Stimulated activated CD8-positive, alpha-beta memory T cell treated with anti-CD3 and anti-CD28 coated beads, Interleukin-4, amount 100 ng/mL, for 24 hours (primary cell): ENCODE measurements at regions not wholly inside any gene's neighbourhood (a gene's known extent, or its start where the extent isn't known, plus 50 kb on each side); places are given as distances from the start of the nearest gene placed in this dataset.
"Not testable (repeated sequence)": the region's sequence is repeated elsewhere in the genome, so short reads cannot be mapped to it uniquely, and the experiment has no call there.

Source experiments
- DNase-seq: peaks from one replicate; pipeline ENCODE4 v3.0.0-alpha.2; 2020; ENCODE audit warnings: low read depth

DNA sequence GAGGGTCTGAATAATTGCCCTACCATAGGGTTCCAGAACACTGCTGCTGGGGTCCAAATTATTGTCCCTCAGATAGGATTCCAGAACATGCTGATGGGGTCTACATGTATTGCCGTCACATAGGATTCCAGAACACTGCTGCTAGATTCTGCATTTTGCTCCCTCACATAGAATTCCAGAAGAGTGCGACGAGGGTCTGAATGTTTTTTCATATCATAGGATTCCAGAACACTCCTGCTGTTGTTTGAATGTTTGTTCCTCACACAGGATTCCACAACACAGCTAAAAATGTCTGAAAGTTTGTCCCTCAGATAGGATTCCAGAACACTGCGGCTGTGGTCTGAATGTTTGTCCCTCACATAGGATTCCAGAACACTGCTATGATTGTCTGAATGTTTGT, 198.1 kb downstream of the FOXD4L6 start:
- not testable (repeated sequence) for DNase-seq

DNA sequence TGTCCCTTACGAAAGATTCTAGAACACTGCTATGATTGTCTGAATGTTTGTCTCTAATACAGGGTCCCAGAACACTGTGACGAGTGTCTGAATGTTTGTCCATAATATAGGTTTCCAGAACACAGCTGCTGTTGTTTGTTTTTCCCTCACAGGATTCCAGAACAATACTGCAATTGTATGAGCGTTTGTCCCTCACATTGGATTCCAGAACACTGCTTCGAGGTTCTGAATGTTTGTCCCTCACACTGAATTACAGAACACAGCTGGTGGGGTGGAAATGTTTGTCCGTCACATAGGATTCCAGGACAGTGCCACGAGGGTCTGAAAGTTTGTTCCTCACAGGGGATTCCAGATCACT, 199.0 kb downstream of the FOXD4L6 start:
- DNase-seq, result not testable (repeated sequence)

DNA sequence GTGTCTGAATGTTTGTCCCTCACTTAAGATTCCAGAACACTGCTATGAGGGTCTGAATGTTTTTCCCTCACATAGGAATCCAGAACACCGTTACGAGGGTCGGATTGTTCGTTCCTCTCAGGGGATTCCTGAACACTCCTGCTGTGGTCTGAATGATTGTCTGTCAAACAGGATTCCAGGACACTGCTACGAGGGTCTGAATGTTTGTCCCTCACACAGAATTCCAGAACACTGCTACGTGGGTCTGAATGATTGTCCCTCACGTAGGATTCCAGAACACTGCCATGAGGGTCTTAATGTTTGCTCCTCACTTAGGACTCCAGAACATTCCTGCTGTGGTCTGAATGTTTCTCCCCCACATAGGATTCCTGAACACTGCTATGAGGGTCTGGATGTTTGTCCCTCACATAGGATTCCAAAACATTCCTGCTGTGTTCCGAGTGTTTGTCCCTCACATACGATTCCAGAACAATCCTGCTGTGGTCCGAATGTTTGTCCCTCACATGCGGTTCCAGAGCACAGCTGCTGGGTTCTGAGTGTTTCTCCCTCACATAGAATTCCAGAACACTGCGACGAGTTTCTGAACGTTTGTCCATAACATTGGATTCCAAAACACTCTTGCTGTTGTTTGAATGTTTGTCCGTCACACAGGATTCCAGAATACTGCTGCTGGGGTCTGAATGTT, 199.5 kb downstream of the FOXD4L6 start:
- no peak for DNase-seq

DNA sequence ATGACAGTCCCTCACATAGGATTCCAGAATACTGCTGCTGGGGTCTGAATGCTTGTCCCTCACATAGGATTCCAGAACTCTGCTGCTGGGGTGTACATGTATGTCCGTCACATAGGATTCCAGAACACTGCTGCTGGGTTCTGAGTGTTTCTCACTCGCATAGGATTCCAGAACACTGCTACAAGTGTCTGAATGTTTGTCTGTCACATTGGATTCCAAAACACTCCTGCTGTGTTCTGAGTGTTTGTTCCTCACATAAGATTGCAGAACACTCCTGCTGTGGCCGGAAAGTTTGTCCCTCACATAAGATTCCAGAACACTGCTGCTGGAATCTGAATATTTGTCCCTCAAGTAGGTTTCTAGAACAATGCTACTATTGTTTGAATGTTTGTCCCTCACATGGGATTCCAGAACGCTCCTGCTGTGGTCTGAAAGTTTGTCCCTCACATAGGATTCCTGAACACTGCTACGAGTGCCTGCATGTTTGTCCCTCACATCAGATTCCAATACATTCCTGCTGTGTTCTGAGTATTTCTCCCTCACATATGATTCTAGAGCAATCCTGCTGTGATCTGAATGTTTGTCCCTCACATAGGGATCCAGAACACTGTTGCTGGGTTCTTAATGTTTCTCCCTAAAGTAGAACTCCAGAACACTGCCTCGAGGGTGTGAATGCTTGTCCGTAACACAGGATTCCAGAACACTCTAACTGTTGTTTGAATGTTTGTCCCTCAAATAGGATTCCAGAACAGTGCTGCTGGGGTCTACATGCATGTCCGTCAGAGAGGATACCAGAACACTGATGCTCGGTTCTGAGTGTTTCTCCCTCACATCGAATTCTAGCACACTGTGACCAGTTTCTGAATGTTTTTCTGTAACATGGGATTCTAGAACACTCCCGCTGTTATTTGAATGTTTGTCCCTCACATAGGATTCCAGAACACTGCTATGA, 200.4 kb downstream of the FOXD4L6 start:
- no peak for DNase-seq

GRCh38 chr9:40927260-40927631, 201.2 kb downstream of the FOXD4L6 start:
- DNase-seq, result no peak

- no peak for DNase-seq
Observed at GRCh38 chr9:40926404-40927259, 201.8 kb downstream of the FOXD4L6 start.

DNA sequence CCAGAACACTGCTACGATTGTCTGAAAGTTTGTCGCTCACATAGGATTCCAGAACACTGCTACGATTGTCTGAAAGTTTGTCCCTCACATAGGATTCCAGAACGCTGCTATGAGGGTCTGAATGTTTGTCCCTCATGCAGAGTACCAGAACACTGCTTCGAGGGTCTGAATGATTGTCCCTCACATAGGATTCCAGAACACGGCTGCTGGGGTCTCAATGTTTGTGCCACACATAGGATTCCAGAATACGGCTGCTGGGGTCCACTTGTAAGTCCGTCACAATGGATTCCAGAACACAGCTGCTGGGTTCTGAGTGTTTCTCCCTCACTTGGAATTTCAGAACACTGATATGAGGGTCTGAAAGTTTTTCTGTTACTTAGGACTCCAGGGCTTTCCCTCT, 203.3 kb downstream of the FOXD4L6 start:
- DNase-seq, result no peak

DNA sequence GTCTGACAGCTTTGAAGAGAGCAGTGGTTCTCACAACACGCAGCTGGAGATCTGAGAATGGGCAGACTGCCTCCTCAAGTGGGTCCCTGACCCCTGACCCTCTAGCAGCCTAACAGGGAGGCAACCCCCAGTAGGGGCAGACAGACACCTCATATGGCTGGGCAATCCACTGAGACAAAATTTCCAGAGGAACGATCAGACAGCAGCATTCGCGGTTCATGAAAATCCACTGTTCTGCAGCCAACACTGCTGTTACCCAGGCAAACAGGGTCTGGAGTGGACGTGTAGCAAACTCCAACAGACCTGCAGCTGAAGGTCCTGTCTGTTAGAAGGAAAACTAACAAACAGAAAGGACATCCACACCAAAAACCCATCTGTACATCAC, 212.1 kb downstream of the FOXD4L6 start:
- DNase-seq, result not testable (repeated sequence)

GRCh38 chr9:40915660-40916398, 212.7 kb downstream of the FOXD4L6 start:
- DNase-seq, result not testable (repeated sequence)

GRCh38 chr9:40914772-40915659, 213.5 kb downstream of the FOXD4L6 start:
- no peak for DNase-seq

DNA sequence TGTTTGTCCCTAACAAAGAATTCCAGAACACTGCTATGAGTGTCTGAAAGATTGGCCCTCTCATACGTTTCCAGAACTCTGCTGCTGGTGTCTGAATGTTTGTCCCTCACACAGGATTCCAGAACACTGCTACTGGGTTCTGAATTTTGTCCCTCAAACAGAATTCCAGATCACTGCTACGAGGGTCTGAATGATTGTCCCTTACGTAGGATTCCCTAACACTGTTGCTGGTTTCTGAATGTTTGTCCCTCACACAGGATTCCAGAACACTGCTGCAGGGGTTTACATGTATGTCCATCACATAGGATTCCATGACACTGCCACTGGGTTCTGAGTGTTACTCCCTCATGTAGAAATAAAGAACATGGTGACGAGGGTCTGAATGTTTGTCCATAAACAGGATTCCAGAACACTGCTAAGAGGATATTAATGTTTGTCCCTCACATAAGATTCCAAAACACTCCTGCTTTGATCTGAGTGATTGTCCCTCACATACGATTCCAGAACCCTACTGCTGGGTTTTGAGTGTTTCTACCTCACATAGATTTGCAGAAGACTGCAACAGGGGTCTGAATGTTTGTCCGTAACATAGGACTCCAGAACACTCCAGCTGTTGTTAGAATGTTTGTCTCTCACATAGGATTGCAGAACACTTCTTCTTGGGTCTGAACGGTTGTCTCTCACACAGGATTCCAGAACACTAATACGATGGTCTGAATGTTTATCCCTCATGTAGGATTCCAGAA, 214.4 kb downstream of the FOXD4L6 start:
- no peak for DNase-seq

GRCh38 chr9:40913096-40913719, 215.3 kb downstream of the FOXD4L6 start:
- no peak for DNase-seq

DNA sequence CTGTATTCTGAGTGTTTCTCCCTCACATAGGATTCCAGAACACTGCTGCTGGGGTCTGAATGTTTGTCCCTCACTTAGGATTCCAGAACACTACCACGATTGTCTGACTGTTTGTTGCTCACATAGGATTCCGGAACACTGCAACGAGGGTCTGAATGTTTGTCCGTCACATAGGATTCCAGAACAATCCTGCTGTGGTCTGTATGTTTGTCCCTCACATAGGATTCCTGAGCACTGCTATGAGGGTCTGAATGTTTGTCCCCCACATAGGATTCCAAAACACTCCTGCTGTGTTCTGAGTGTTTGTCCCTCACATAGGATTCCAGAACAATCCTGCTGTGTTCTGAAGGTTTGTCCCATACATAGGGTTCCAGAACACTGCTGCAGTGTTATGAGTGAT, 215.8 kb downstream of the FOXD4L6 start:
- DNase-seq, result not testable (repeated sequence)

- DNase-seq, result no peak
Observed at GRCh38 chr9:40911647-40912046, 216.8 kb downstream of the FOXD4L6 start.

- not testable (repeated sequence) for DNase-seq
Observed at GRCh38 chr9:40910995-40911394, 217.5 kb downstream of the FOXD4L6 start.

- DNase-seq, result no peak
Observed at GRCh38 chr9:40909821-40910220, 218.7 kb downstream of the FOXD4L6 start.

DNA sequence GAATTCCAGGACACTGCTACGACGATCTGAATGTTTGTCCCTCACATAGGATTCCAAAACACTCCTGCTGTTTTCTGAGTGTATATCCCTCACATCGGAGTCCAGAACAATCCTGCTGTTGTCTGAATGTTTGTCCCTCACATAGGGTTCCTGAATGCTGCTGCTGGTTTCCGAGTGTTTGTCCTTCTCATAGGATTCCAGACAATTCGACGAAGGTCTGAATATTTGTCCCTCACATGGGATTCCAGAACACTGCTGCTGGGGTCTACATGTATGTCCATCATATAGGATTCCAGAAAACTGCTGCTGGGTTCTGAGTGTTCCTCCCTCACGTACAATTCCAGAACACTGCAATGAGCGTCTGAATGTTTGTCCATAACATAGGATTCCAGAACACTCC, 219.4 kb downstream of the FOXD4L6 start:
- not testable (repeated sequence) for DNase-seq

DNA sequence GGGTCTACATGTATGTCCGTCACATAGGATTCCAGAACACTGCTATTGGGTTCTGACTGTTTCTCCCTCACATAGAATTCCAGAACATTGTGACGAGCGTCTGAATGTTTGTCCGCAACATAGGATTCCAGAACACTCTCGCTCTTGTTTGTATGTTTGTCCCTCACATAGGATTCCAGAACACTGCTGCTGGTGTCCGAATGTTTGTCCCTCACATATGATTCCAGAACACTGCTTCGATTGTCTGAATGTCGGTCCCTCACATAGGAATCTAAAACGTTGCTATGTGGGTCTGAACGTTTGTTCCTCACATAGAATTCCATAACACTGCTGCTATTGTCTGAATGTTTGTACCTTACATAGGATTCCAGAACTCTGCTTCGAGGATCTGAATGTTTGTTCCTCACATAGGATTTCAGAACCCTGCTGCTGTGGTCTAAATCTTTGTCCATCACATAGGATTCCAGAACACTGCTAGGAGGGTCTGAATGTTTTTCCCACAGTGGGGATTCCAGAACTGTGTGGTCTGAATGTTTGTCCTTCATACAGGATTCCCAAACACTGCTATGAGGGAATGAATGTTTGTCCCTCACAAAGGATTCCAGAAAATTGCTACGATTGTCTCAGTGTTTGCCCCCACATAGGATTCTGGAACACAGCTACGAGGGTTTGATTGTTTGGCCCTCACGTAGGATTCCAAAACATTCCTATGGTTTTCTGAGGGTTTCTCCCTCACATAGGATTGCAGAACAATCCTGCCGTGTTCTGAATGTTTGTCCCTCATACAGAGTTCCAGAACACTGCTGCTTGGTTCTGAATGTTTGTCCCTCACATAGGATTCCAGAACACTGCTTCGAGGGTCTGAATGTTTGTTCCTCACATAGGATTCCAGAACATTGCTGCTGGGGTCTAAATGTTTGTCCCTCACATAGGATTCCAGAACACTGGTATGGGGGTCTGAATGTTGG, 220.5 kb downstream of the FOXD4L6 start:
- DNase-seq, result no peak
